Keratinocyte (primary cell): ENCODE measurements at regions not wholly inside any gene's neighbourhood (a gene's known extent, or its start where the extent isn't known, plus 50 kb on each side); places are given as distances from the start of the nearest gene placed in this dataset.

ENCODE experiments used
- EZH2 ChIP-seq: IDR thresholded peaks from one replicate; pipeline ENCODE4 v1.6.1; 2012; ENCODE audit warnings: inconsistent platforms, mild to moderate bottlenecking, low read length, moderate library complexity
- TF ChIP-seq, protein P1 (sequence below), 3 experiments: IDR thresholded peaks in 1 of 3; conservative IDR thresholded peaks in 1 of 3; optimal IDR thresholded peaks in 1 of 3; 2 replicates in 2 of 3; 3 replicates in 1 of 3; pipeline versions ENCODE3 to v1.5.1; 2011; ENCODE audit warnings: low read length in 3 of 3, mild to moderate bottlenecking in 3 of 3, moderate library complexity in 2 of 3, control low read depth in 1 of 3, inconsistent platforms in 1 of 3; ENCODE audit not compliant: insufficient read depth in 2 of 3; ENCODE audit errors: extremely low read depth in 1 of 3

GRCh38 chr18:27582760-27583412 is 397.8 kb upstream of the CHST9 start:
- TF ChIP-seq, protein P1, sequence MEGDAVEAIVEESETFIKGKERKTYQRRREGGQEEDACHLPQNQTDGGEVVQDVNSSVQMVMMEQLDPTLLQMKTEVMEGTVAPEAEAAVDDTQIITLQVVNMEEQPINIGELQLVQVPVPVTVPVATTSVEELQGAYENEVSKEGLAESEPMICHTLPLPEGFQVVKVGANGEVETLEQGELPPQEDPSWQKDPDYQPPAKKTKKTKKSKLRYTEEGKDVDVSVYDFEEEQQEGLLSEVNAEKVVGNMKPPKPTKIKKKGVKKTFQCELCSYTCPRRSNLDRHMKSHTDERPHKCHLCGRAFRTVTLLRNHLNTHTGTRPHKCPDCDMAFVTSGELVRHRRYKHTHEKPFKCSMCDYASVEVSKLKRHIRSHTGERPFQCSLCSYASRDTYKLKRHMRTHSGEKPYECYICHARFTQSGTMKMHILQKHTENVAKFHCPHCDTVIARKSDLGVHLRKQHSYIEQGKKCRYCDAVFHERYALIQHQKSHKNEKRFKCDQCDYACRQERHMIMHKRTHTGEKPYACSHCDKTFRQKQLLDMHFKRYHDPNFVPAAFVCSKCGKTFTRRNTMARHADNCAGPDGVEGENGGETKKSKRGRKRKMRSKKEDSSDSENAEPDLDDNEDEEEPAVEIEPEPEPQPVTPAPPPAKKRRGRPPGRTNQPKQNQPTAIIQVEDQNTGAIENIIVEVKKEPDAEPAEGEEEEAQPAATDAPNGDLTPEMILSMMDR (optimal IDR thresholded peaks at IDR 0.05 in 1 of 3, IDR thresholded peaks at IDR 0.05 in 1 of 3, conservative IDR thresholded peaks at IDR 0.05 in 1 of 3; ENCODE audit: extremely low read depth in 1 of 3, insufficient read depth in 2 of 3, low read length in 3 of 3), result no peak
- no peak for TF ChIP-seq EZH2
